ENCODE measurements at regions not wholly inside any gene's neighbourhood (a gene's known extent, or its start where the extent isn't known, plus 50 kb on each side); places are given as distances from the start of the nearest gene placed in this dataset.

GRCh38 chr21:32189688-32190483, 89.0 kb downstream of the MIS18A start:
- Histone ChIP-seq H3K14ac (ENCODE audit: low read length in 2 of 2) (no peak overlapping the region), H2BK12ac (ENCODE audit: low read length in 2 of 2) (no peak overlapping the region), H3K79me1 (replicated peaks; ENCODE audit: low read length, poor library complexity, severe bottlenecking) (no peaks in the 10 kb centered on the region), H3K27me3 (ENCODE audit: control insufficient read depth in 1 of 2, insufficient read depth in 1 of 2, low read length in 2 of 2) (peaks cover 0 to 38% of the 10 kb centered on the region in 2 experiments), H3K4me3 (ENCODE audit: insufficient read depth in 1 of 2, low read depth in 1 of 2, low read length in 2 of 2) (no peak overlapping the region), H3K27ac (ENCODE audit: low read length, poor library complexity, severe bottlenecking) (no peak overlapping the region), H3K4me2 (ENCODE audit: low read length, poor library complexity, severe bottlenecking) (no peak overlapping the region), H3K9me3 (ENCODE audit: control insufficient read depth, low read length) (no peaks in the 10 kb centered on the region), H3K18ac (ENCODE audit: low read depth in 1 of 2, low read length in 2 of 2) (no peak overlapping the region), H2BK15ac (ENCODE audit: low read depth, poor library complexity, severe bottlenecking) (no peak overlapping the region), H3K23ac (ENCODE audit: low read length in 2 of 2) (no peak overlapping the region), H4K91ac (ENCODE audit: low read length) (no peak overlapping the region), H4K8ac (ENCODE audit: low read length) (no peak overlapping the region), H3K9ac (ENCODE audit: low read length) (no peak overlapping the region), H2BK5ac (ENCODE audit: low read depth, low read length, poor library complexity, severe bottlenecking) (no peak overlapping the region), H2AK5ac (ENCODE audit: low read length, severe bottlenecking) (no peak overlapping the region), H2AFZ (ENCODE audit: low read depth, low read length) (no peak overlapping the region), H2BK120ac (ENCODE audit: low read depth, low read length) (no peak overlapping the region), H3K4me1 (ENCODE audit: control insufficient read depth, insufficient read depth, low read depth, low read length) (no peaks in the 10 kb centered on the region), H3K4ac (ENCODE audit: low read depth in 1 of 2, low read length in 2 of 2) (no peak overlapping the region), H3K36me3 (ENCODE audit: control insufficient read depth in 1 of 2, insufficient read depth in 2 of 2, low read depth in 1 of 2, low read length in 2 of 2) (no peaks in the 10 kb centered on the region)
- 59% methylated on average over 4 of the region's 5 CpGs for WGBS
- no peak for DNase-seq

- peaks cover under 1% of the 10 kb centered on the region for H3K9me3 ChIP-seq (ENCODE audit: control insufficient read depth, low read length)
- H2BK12ac ChIP-seq (ENCODE audit: low read length in 2 of 2), result no peak overlapping the region
- H3K4ac ChIP-seq (ENCODE audit: low read depth in 1 of 2, low read length in 2 of 2), result no peak overlapping the region
- peaks cover 0 to 47% of the 10 kb centered on the region in 2 experiments for H3K27me3 ChIP-seq (ENCODE audit: control insufficient read depth in 1 of 2, insufficient read depth in 1 of 2, low read length in 2 of 2)
- DNase-seq, result no peak
- no peaks in the 10 kb centered on the region for H3K36me3 ChIP-seq (ENCODE audit: control insufficient read depth in 1 of 2, insufficient read depth in 2 of 2, low read depth in 1 of 2, low read length in 2 of 2)
- WGBS, result 63% methylated on average over 8 of the region's 8 CpGs
- no peak overlapping the region for H4K91ac ChIP-seq (ENCODE audit: low read length)
- no peak overlapping the region for H3K9ac ChIP-seq (ENCODE audit: low read length)
- H2BK5ac ChIP-seq (ENCODE audit: low read depth, low read length, poor library complexity, severe bottlenecking), result no peak overlapping the region
- H3K4me3 ChIP-seq (ENCODE audit: insufficient read depth in 1 of 2, low read depth in 1 of 2, low read length in 2 of 2), result no peak overlapping the region
- H2AK5ac ChIP-seq (ENCODE audit: low read length, severe bottlenecking), result no peak overlapping the region
- no peak overlapping the region for H3K27ac ChIP-seq (ENCODE audit: low read length, poor library complexity, severe bottlenecking)
- no peak overlapping the region for H3K23ac ChIP-seq (ENCODE audit: low read length in 2 of 2)
- H3K14ac ChIP-seq (ENCODE audit: low read length in 2 of 2), result no peak overlapping the region
- no peaks in the 10 kb centered on the region for H3K79me1 ChIP-seq (replicated peaks; ENCODE audit: low read length, poor library complexity, severe bottlenecking)
- no peaks in the 10 kb centered on the region for H3K4me1 ChIP-seq (ENCODE audit: control insufficient read depth, insufficient read depth, low read depth, low read length)
- H2AFZ ChIP-seq (ENCODE audit: low read depth, low read length), result no peak overlapping the region
- no peak overlapping the region for H2BK15ac ChIP-seq (ENCODE audit: low read depth, poor library complexity, severe bottlenecking)
- no peak overlapping the region for H3K4me2 ChIP-seq (ENCODE audit: low read length, poor library complexity, severe bottlenecking)
- H2BK120ac ChIP-seq (ENCODE audit: low read depth, low read length), result no peak overlapping the region
- H3K18ac ChIP-seq (ENCODE audit: low read depth in 1 of 2, low read length in 2 of 2), result no peak overlapping the region
- H4K8ac ChIP-seq (ENCODE audit: low read length), result no peak overlapping the region
Measured at GRCh38 chr21:32186804-32187203, 92.0 kb downstream of the MIS18A start.

- Histone ChIP-seq H2BK120ac (ENCODE audit: low read depth, low read length) (no peak overlapping the region), H3K27ac (ENCODE audit: low read length, poor library complexity, severe bottlenecking) (no peak overlapping the region), H3K36me3 (ENCODE audit: control insufficient read depth in 1 of 2, insufficient read depth in 2 of 2, low read depth in 1 of 2, low read length in 2 of 2) (no peaks in the 10 kb centered on the region), H4K8ac (ENCODE audit: low read length) (no peak overlapping the region), H3K4me2 (ENCODE audit: low read length, poor library complexity, severe bottlenecking) (no peak overlapping the region), H3K4ac (ENCODE audit: low read depth in 1 of 2, low read length in 2 of 2) (no peak overlapping the region), H3K4me3 (ENCODE audit: insufficient read depth in 1 of 2, low read depth in 1 of 2, low read length in 2 of 2) (no peak overlapping the region), H3K9me3 (ENCODE audit: control insufficient read depth, low read length) (peaks cover 6% of the 10 kb centered on the region), H3K23ac (ENCODE audit: low read length in 2 of 2) (no peak overlapping the region), H3K27me3 (ENCODE audit: control insufficient read depth in 1 of 2, insufficient read depth in 1 of 2, low read length in 2 of 2) (peaks cover 0 to 42% of the 10 kb centered on the region in 2 experiments), H4K91ac (ENCODE audit: low read length) (no peak overlapping the region), H2BK5ac (ENCODE audit: low read depth, low read length, poor library complexity, severe bottlenecking) (no peak overlapping the region), H3K79me1 (replicated peaks; ENCODE audit: low read length, poor library complexity, severe bottlenecking) (no peaks in the 10 kb centered on the region), H3K9ac (ENCODE audit: low read length) (no peak overlapping the region), H2BK12ac (ENCODE audit: low read length in 2 of 2) (no peak overlapping the region), H3K14ac (ENCODE audit: low read length in 2 of 2) (no peak overlapping the region), H3K4me1 (ENCODE audit: control insufficient read depth, insufficient read depth, low read depth, low read length) (no peaks in the 10 kb centered on the region), H2AK5ac (ENCODE audit: low read length, severe bottlenecking) (no peak overlapping the region), H2BK15ac (ENCODE audit: low read depth, poor library complexity, severe bottlenecking) (no peak overlapping the region), H2AFZ (ENCODE audit: low read depth, low read length) (no peak overlapping the region), H3K18ac (ENCODE audit: low read depth in 1 of 2, low read length in 2 of 2) (no peak overlapping the region)
- 85% methylated on average over 5 of the region's 5 CpGs for WGBS
- no peak for DNase-seq
Measured at GRCh38 chr21:32185726-32186125, 93.1 kb downstream of the MIS18A start.

- Histone ChIP-seq H3K27me3 (ENCODE audit: control insufficient read depth in 1 of 2, insufficient read depth in 1 of 2, low read length in 2 of 2) (peaks cover 0 to 37% of the 10 kb centered on the region in 2 experiments), H4K8ac (ENCODE audit: low read length) (no peak overlapping the region), H2AK5ac (ENCODE audit: low read length, severe bottlenecking) (no peak overlapping the region), H3K36me3 (ENCODE audit: control insufficient read depth in 1 of 2, insufficient read depth in 2 of 2, low read depth in 1 of 2, low read length in 2 of 2) (no peaks in the 10 kb centered on the region), H2BK12ac (ENCODE audit: low read length in 2 of 2) (no peak overlapping the region), H2BK120ac (ENCODE audit: low read depth, low read length) (no peak overlapping the region), H2BK5ac (ENCODE audit: low read depth, low read length, poor library complexity, severe bottlenecking) (no peak overlapping the region), H3K79me1 (replicated peaks; ENCODE audit: low read length, poor library complexity, severe bottlenecking) (no peaks in the 10 kb centered on the region), H3K14ac (ENCODE audit: low read length in 2 of 2) (no peak overlapping the region), H4K91ac (ENCODE audit: low read length) (no peak overlapping the region), H3K4me2 (ENCODE audit: low read length, poor library complexity, severe bottlenecking) (no peak overlapping the region), H3K4ac (ENCODE audit: low read depth in 1 of 2, low read length in 2 of 2) (no peak overlapping the region), H3K18ac (ENCODE audit: low read depth in 1 of 2, low read length in 2 of 2) (no peak overlapping the region), H3K23ac (ENCODE audit: low read length in 2 of 2) (no peak overlapping the region), H2BK15ac (ENCODE audit: low read depth, poor library complexity, severe bottlenecking) (no peak overlapping the region), H3K9ac (ENCODE audit: low read length) (no peak overlapping the region), H3K4me3 (ENCODE audit: insufficient read depth in 1 of 2, low read depth in 1 of 2, low read length in 2 of 2) (no peak overlapping the region), H3K9me3 (ENCODE audit: control insufficient read depth, low read length) (peaks cover 12% of the 10 kb centered on the region), H3K4me1 (ENCODE audit: control insufficient read depth, insufficient read depth, low read depth, low read length) (no peaks in the 10 kb centered on the region), H3K27ac (ENCODE audit: low read length, poor library complexity, severe bottlenecking) (no peak overlapping the region), H2AFZ (ENCODE audit: low read depth, low read length) (no peak overlapping the region)
- WGBS, result 72% methylated on average over 2 of the region's 2 CpGs
- DNase-seq, result no peak
Measured at GRCh38 chr21:32185103-32185502, 93.7 kb downstream of the MIS18A start.
